ENCODE measurements at regions not wholly inside any gene's neighbourhood (a gene's known extent, or its start where the extent isn't known, plus 50 kb on each side); places are given as distances from the start of the nearest gene placed in this dataset.

DNA sequence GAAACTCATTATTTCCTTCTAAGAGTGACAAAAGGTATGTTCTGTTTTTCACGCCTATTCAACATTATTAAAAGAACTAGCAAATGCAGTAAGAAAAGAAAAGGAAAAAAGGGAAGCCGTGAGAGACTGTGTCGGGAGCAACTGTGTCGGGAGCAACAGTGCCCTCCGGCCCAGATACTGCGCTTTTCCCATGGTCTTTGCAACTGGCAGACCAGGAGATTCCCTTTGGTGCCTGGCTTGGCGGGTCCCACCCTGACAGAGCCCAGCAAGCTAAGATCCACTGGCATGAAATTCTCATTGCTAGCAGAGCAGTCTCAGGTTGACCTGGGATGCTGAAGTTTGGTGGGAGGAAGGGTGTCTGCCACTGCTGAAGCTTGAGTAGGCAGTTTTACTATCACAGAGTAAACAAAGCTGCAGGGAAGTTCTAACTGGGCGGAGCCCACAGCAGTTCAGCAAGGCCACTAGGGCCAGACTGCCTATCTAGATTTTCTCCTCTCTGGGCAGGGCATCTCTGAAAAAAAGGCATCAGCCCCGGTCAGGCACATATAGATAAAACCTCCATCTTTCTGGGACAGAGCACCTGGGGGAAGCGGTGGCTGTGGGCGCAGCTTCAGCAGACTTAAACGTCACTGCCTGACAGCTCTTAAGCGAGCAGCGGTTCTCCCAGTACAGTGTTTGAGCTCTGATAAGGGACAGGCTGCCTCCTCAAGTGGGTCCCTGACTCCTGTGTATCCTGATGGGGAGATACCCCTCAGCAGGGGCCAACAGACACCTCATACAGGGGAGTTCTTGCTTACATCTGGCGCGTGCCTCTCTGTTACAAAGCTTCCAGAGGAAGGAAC, 1237.4 kb upstream of the CDH18 start:
- TF ChIP-seq, protein P1, sequence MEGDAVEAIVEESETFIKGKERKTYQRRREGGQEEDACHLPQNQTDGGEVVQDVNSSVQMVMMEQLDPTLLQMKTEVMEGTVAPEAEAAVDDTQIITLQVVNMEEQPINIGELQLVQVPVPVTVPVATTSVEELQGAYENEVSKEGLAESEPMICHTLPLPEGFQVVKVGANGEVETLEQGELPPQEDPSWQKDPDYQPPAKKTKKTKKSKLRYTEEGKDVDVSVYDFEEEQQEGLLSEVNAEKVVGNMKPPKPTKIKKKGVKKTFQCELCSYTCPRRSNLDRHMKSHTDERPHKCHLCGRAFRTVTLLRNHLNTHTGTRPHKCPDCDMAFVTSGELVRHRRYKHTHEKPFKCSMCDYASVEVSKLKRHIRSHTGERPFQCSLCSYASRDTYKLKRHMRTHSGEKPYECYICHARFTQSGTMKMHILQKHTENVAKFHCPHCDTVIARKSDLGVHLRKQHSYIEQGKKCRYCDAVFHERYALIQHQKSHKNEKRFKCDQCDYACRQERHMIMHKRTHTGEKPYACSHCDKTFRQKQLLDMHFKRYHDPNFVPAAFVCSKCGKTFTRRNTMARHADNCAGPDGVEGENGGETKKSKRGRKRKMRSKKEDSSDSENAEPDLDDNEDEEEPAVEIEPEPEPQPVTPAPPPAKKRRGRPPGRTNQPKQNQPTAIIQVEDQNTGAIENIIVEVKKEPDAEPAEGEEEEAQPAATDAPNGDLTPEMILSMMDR (IDR thresholded peaks at IDR 0.05; ENCODE audit: insufficient read depth, low read length), result no peak
- no peak for DNase-seq (ENCODE audit: low read depth)
- no peak overlapping the region for H3K4me3 ChIP-seq (ENCODE audit: low read depth, low read length)

DNA sequence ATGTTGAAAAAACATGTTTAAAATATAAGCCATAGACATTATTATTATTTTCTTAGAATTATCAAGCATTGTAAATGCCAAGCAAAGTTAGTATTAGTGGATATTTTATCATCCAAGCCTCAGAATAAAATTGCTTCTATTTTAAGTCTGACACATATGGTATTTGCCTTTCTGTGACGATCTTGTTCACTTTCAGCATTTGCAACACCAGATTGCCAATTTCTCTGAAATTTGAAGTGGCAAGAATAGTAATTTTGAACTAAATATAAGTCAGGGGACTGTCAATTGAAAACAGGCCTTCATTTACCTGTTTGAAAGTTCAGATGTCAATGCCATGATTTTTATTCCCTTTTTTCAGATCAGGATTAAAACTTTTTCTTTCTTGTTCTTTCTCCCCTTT, 1233.6 kb upstream of the CDH18 start:
- TF ChIP-seq, protein P1 (IDR thresholded peaks at IDR 0.05; ENCODE audit: insufficient read depth, low read length), result no peak

DNA sequence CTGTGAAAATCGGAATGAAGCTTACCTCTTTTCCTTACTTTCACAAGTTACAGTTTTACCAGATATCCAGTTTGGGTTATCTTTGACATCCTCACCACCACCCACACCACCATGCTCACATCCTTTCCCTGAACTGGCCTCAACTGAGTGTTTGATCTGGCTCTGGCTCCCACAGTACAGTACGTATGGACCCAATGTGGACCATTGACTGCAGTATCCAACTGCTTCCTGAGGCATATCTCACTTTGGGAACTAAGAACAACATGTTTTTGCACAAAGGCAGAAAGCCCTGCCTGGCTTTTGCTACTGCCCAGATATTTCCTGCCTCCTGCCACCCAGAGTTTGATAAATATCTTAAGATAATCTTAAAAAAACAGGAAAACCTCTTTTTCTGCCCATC, 1232.0 kb upstream of the CDH18 start:
- H3K4me3 ChIP-seq (ENCODE audit: low read depth, low read length), result no peak overlapping the region
- DNase-seq (ENCODE audit: low read depth), result no peak
- TF ChIP-seq, protein P1 (IDR thresholded peaks at IDR 0.05; ENCODE audit: insufficient read depth, low read length), result no peak

More for the DNA sequence above, 1233.6 kb upstream of the CDH18 start:
- no peak overlapping the region for H3K4me3 ChIP-seq (ENCODE audit: low read depth, low read length)
- no peak for DNase-seq (ENCODE audit: low read depth)

DNA sequence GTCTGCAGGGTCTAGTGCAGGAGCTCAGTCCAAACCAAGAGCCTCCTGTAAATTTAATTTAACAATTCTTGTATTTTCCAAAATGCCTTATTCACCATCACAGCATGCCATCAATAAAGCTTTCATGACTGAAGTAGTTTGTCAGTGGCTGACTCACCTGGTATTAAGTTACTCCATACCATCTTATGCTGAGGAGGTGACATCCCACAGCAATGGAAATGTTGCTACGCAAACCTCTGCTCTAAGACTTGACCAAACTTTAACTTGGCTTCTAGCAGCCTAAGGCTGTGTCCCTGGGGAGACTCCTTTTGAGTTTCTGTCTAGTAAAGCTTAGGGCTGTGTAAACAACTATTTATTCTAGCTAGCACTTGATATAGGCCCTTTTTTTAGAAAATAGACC, 1231.3 kb upstream of the CDH18 start:
- TF ChIP-seq, protein P1 (IDR thresholded peaks at IDR 0.05; ENCODE audit: insufficient read depth, low read length), result no peak
- DNase-seq (ENCODE audit: low read depth), result no peak
- H3K4me3 ChIP-seq (ENCODE audit: low read depth, low read length), result no peak overlapping the region

DNA sequence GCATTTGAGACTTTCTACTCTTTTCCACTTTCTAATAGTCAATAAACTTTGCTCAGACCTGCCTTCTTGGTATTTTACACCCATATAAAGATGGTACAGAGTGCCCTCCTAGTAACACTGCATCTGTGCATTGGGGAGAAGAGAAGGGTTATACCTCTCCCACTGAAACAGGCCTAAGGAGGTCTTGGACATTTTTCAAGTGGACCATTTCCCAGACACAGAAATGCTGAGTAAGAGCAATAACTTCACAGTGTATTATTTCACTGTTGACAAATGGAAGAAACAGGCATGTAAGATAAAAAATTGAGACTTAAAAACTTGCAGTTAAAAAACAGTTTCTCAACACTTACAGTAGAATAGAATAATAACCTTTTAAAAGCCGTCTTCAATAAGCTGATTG, 1224.0 kb upstream of the CDH18 start:
- DNase-seq (ENCODE audit: low read depth), result no peak
- H3K4me3 ChIP-seq (ENCODE audit: low read depth, low read length), result no peak overlapping the region
- TF ChIP-seq, protein P1 (IDR thresholded peaks at IDR 0.05; ENCODE audit: insufficient read depth, low read length), result no peak

DNA sequence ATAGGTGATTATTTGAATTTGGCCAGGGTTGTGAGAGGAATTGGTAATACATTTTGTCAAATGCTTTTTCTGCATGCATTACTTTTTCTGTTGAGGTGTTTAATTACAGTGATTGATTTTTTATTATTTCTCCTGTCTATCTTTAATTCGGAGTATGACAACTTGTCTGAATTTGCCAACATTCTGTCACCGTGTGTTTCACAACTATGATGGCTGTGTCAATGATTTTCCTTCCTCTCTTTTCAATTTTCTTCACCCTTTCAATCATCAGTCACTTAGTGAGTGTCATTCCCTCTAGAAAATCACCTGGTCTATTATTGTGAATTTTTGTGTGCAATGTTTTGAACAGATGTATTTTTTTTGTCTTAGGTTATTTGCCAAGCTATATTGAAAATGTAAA, 1221.4 kb upstream of the CDH18 start:
- TF ChIP-seq, protein P1 (IDR thresholded peaks at IDR 0.05; ENCODE audit: insufficient read depth, low read length), result no peak
- DNase-seq (ENCODE audit: low read depth), result no peak
- H3K4me3 ChIP-seq (ENCODE audit: low read depth, low read length), result no peak overlapping the region
